Tibial artery (tissue), 4 donors: ENCODE measurements at regions not wholly inside any gene's neighbourhood (a gene's known extent, or its start where the extent isn't known, plus 50 kb on each side); places are given as distances from the start of the nearest gene placed in this dataset.

Experiments
- DNase-seq, 2 donors: peaks; one replicate each; pipeline ENCODE4 v3.0.0-alpha.2; 2019
- H3K27ac ChIP-seq, 2 donors: fragments of 200-600 bp; sonication (generic) in 1 of 2; 1 replicate in 1 of 2; 2 replicates in 1 of 2; pipeline ENCODE4 v1.5.1; 2018 to 2019; ENCODE audit warnings: mild to moderate bottlenecking in 1 of 2
- H3K27me3 ChIP-seq, 2 donors: fragments of 200-600 bp; sonication (generic) in 1 of 2; one replicate each; pipeline versions ENCODE4 v1.5.1 to v1.6.0; 2016 to 2019
- H3K36me3 ChIP-seq, 3 donors: fragments of 200-600 bp; sonication (generic) in 2 of 3; one replicate each; pipeline ENCODE4 v1.5.1; 2016 to 2019; ENCODE audit warnings: mild to moderate bottlenecking in 2 of 3
- H3K4me1 ChIP-seq, 4 donors: fragments of 200-600 bp; sonication (generic) in 2 of 4; 1 replicate in 3 of 4; 2 replicates in 1 of 4; pipeline ENCODE4 v1.5.1; 2016 to 2019
- H3K4me3 ChIP-seq, 2 donors: fragments of 200-600 bp; sonication (generic) in 1 of 2; 1 replicate in 1 of 2; 2 replicates in 1 of 2; pipeline ENCODE4 v1.5.1; 2018 to 2019; ENCODE audit warnings: mild to moderate bottlenecking in 2 of 2
- H3K9me3 ChIP-seq, 3 donors: fragments of 200-600 bp; sonication (generic) in 1 of 3; one replicate each; pipeline ENCODE4 v1.5.1; 2016 to 2019
- CTCF ChIP-seq, 2 experiments: fragments of 200-600 bp in 1 of 2; fragments of 450-650 bp in 1 of 2; IDR thresholded peaks; one replicate each; pipeline ENCODE4 v1.5.1; 2017 to 2019; ENCODE audit warnings: antibody characterized with exemption in 2 of 2, mild to moderate bottlenecking in 1 of 2, moderate library complexity in 1 of 2
- intact Hi-C: fragments of 100-400 bp; cut with DNase I; formaldehyde crosslinking; loops from one replicate; pipeline ENCODE4 v1.15.0; 2023; ENCODE audit warnings: low total_unique reads

GRCh38 chr2:173605994-173606393 is 251.3 kb downstream of the CDCA7 start:
- Histone ChIP-seq H3K9me3 (no peaks in the 10 kb centered on the region), H3K4me3 (no peak overlapping the region), H3K27ac (no peak overlapping the region), H3K27me3 (no peaks in the 10 kb centered on the region), H3K4me1 (no peaks in the 10 kb centered on the region), H3K36me3 (no peaks in the 10 kb centered on the region)
- intact Hi-C loops: no loop called here
- DNase-seq: no peak
- TF ChIP-seq CTCF (IDR thresholded peaks at IDR 0.05): no peak

- no peak for DNase-seq
- H3K4me1 ChIP-seq: no peaks in the 10 kb centered on the region
- no peak for TF ChIP-seq CTCF (IDR thresholded peaks at IDR 0.05)
- H3K4me3 ChIP-seq: no peak overlapping the region
- no peaks in the 10 kb centered on the region for H3K36me3 ChIP-seq
- H3K27me3 ChIP-seq: no peaks in the 10 kb centered on the region
- H3K27ac ChIP-seq: no peak overlapping the region
- intact Hi-C loops: no loop called here
- no peaks in the 10 kb centered on the region for H3K9me3 ChIP-seq
These were observed 252.1 kb downstream of the CDCA7 start for GRCh38 chr2:173606619-173607248.

GRCh38 chr2:173607606-173608311 is 253.1 kb downstream of the CDCA7 start:
- Histone ChIP-seq H3K36me3 (no peaks in the 10 kb centered on the region), H3K27me3 (no peaks in the 10 kb centered on the region), H3K4me1 (no peaks in the 10 kb centered on the region), H3K9me3 (no peaks in the 10 kb centered on the region), H3K27ac (no peak overlapping the region), H3K4me3 (no peak overlapping the region)
- intact Hi-C loops: no loop called here
- DNase-seq: no peak
- TF ChIP-seq CTCF (IDR thresholded peaks at IDR 0.05): no peak

- no peak overlapping the region for H3K27ac ChIP-seq
- no peaks in the 10 kb centered on the region for H3K36me3 ChIP-seq
- no peak overlapping the region for H3K4me3 ChIP-seq
- intact Hi-C loops: no loop called here
- H3K4me1 ChIP-seq: no peaks in the 10 kb centered on the region
- no peak for TF ChIP-seq CTCF (IDR thresholded peaks at IDR 0.05)
- no peaks in the 10 kb centered on the region for H3K27me3 ChIP-seq
- no peak for DNase-seq
- H3K9me3 ChIP-seq: no peaks in the 10 kb centered on the region
These were observed 256.4 kb downstream of the CDCA7 start for GRCh38 chr2:173611121-173611520.

GRCh38 chr2:173612354-173612753 is 257.7 kb downstream of the CDCA7 start:
- Histone ChIP-seq H3K27ac (no peak overlapping the region), H3K9me3 (no peaks in the 10 kb centered on the region), H3K36me3 (no peaks in the 10 kb centered on the region), H3K4me3 (no peak overlapping the region), H3K4me1 (no peaks in the 10 kb centered on the region), H3K27me3 (no peaks in the 10 kb centered on the region)
- no peak for TF ChIP-seq CTCF (IDR thresholded peaks at IDR 0.05)
- intact Hi-C loops: no loop called here
- no peak for DNase-seq
